ENCODE measurements at regions not wholly inside any gene's neighbourhood (a gene's known extent, or its start where the extent isn't known, plus 50 kb on each side); places are given as distances from the start of the nearest gene placed in this dataset.
"Not testable (repeated sequence)": the region's sequence is repeated elsewhere in the genome, so short reads cannot be mapped to it uniquely, and the experiment has no call there.

DNA sequence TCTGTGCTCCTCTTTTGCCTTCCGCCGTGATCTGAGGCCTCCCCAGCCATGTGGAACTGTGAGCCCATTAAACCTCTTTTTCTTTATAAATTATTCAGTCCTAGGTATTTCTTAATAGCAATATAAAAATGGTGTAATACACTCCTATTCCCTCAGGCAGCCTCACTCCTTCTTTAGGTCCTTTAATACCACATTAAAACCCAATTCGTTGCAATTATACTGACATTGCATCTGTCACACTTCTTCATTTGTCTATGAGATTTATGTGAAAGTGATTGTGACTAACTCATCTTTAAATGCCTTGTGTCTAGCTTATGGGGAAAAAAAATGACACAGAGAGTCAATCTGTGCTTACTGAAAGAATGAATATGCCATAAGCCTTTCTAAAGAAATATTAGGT is 1035.2 kb upstream of the SLIT2 start:
- H3K4me3 ChIP-seq = no peak overlapping the region
- no peak for DNase-seq (ENCODE audit: low spot score)
- no peaks in the 10 kb centered on the region for H3K27me3 ChIP-seq (replicated peaks; ENCODE audit: insufficient read depth)
- TF ChIP-seq, protein P1, sequence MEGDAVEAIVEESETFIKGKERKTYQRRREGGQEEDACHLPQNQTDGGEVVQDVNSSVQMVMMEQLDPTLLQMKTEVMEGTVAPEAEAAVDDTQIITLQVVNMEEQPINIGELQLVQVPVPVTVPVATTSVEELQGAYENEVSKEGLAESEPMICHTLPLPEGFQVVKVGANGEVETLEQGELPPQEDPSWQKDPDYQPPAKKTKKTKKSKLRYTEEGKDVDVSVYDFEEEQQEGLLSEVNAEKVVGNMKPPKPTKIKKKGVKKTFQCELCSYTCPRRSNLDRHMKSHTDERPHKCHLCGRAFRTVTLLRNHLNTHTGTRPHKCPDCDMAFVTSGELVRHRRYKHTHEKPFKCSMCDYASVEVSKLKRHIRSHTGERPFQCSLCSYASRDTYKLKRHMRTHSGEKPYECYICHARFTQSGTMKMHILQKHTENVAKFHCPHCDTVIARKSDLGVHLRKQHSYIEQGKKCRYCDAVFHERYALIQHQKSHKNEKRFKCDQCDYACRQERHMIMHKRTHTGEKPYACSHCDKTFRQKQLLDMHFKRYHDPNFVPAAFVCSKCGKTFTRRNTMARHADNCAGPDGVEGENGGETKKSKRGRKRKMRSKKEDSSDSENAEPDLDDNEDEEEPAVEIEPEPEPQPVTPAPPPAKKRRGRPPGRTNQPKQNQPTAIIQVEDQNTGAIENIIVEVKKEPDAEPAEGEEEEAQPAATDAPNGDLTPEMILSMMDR (IDR thresholded peaks at IDR 0.05) = no peak
- no peak overlapping the region for H3K27ac ChIP-seq
- ATAC-seq (ENCODE audit: insufficient number of reproducible peaks, low FRiP score, low read depth) = no peak
- H3K36me3 ChIP-seq = no peaks in the 10 kb centered on the region
- H3K4me1 ChIP-seq (ENCODE audit: control insufficient read depth in 1 of 2, low read depth in 2 of 2) = no peaks in the 10 kb centered on the region
- H3K9me3 ChIP-seq = no peaks in the 10 kb centered on the region

GRCh38 chr4:19214591-19215186 is 1037.0 kb upstream of the SLIT2 start:
- no peak for ATAC-seq (ENCODE audit: insufficient number of reproducible peaks, low FRiP score, low read depth)
- no peak for DNase-seq (ENCODE audit: low spot score)

DNA sequence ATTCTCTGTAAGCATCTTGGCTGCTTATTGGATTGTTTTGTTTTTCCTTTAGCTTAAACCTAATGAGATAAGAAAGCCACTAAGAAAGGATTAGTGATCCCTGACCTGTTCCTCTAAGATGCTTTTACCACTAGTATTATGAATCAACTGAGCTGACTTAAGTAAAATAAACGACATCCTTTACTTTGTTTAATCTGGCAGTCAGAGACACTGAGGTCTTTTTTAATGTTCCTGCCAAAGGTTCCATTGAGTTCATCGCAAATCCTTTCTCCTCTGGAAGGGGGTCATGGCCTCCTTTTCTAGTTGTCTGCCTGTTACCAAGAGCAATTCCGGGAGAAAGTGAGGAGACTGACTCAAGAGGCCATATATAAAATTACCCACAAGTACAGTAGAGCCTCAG is 1038.3 kb upstream of the SLIT2 start:
- DNase-seq (ENCODE audit: low spot score) = no peak
- Histone ChIP-seq H3K36me3 (no peaks in the 10 kb centered on the region), H3K4me1 (ENCODE audit: control insufficient read depth in 1 of 2, low read depth in 2 of 2) (no peaks in the 10 kb centered on the region), H3K4me3 (no peak overlapping the region), H3K27me3 (replicated peaks; ENCODE audit: insufficient read depth) (no peaks in the 10 kb centered on the region), H3K27ac (no peak overlapping the region), H3K9me3 (no peaks in the 10 kb centered on the region)
- ATAC-seq (ENCODE audit: insufficient number of reproducible peaks, low FRiP score, low read depth) = no peak
- TF ChIP-seq, protein P1 (IDR thresholded peaks at IDR 0.05) = no peak

More at GRCh38 chr4:19214591-19215186, 1037.0 kb upstream of the SLIT2 start:
- Histone ChIP-seq H3K4me1 (ENCODE audit: control insufficient read depth in 1 of 2, low read depth in 2 of 2) (no peaks in the 10 kb centered on the region), H3K36me3 (no peaks in the 10 kb centered on the region), H3K27me3 (replicated peaks; ENCODE audit: insufficient read depth) (no peaks in the 10 kb centered on the region), H3K9me3 (no peaks in the 10 kb centered on the region), H3K4me3 (no peak overlapping the region), H3K27ac (no peak overlapping the region)
- TF ChIP-seq, protein P1 (IDR thresholded peaks at IDR 0.05) = no peak

DNA sequence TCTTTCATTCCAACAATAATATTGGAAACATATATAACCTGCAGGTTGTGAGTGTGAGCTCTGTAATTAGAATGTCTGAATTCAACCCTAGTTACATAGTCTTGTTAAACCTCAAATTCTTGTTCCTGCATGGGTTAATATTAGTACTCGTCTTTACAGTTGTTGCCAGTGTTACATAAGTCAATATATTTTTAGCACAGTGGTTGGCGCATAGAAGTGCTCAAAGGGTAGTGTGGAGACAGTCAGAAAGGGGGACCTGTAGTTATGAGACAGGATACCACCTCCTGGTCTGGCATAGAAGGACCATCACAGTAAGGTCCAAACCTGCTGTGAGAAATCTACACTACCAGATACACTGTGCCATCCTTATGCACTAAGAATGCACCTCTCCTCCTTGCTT is 1045.9 kb upstream of the SLIT2 start:
- ATAC-seq (ENCODE audit: insufficient number of reproducible peaks, low FRiP score, low read depth) = no peak
- Histone ChIP-seq H3K9me3 (no peaks in the 10 kb centered on the region), H3K4me1 (ENCODE audit: control insufficient read depth in 1 of 2, low read depth in 2 of 2) (no peaks in the 10 kb centered on the region), H3K4me3 (no peak overlapping the region), H3K27ac (no peak overlapping the region), H3K36me3 (no peaks in the 10 kb centered on the region), H3K27me3 (replicated peaks; ENCODE audit: insufficient read depth) (no peaks in the 10 kb centered on the region)
- TF ChIP-seq, protein P1 (IDR thresholded peaks at IDR 0.05) = no peak
- DNase-seq (ENCODE audit: low spot score) = no peak

DNA sequence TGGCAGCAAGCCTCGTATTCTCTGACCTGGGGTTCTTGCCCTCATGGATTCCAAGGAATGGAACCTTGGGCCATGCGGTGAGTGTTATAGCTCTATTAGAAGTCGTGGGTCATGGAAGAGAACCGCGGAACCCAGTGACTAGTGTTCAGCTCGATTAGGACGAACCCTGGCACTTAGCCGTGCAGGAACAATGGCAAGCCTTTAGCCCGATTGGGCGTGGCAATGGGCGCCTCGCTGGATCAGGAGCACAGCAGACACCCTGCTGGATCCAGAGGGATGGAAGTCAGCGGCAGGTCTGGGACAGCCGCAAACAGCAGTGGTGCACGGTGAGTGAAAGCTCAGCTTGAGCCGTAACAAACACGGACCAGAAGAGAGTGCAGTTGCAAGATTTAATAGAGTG is 1053.9 kb upstream of the SLIT2 start:
- not testable (repeated sequence) for ATAC-seq (ENCODE audit: insufficient number of reproducible peaks, low FRiP score, low read depth); H3K27ac ChIP-seq; H3K9me3 ChIP-seq; DNase-seq (ENCODE audit: low spot score); H3K4me1 ChIP-seq (ENCODE audit: control insufficient read depth in 1 of 2, low read depth in 2 of 2); H3K27me3 ChIP-seq (replicated peaks; ENCODE audit: insufficient read depth); H3K4me3 ChIP-seq; H3K36me3 ChIP-seq

GRCh38 chr4:19195696-19196095 is 1056.0 kb upstream of the SLIT2 start:
- ATAC-seq (ENCODE audit: insufficient number of reproducible peaks, low FRiP score, low read depth) (no peak), DNase-seq (ENCODE audit: low spot score) (no peak)
- H3K4me3 ChIP-seq = no peak overlapping the region
- no peak overlapping the region for H3K27ac ChIP-seq
- H3K9me3 ChIP-seq = no peaks in the 10 kb centered on the region
- H3K36me3 ChIP-seq = no peaks in the 10 kb centered on the region
- no peaks in the 10 kb centered on the region for H3K4me1 ChIP-seq (ENCODE audit: control insufficient read depth in 1 of 2, low read depth in 2 of 2)
- TF ChIP-seq, protein P1 (IDR thresholded peaks at IDR 0.05) = no peak
- no peaks in the 10 kb centered on the region for H3K27me3 ChIP-seq (replicated peaks; ENCODE audit: insufficient read depth)
